ENCODE measurements at regions not wholly inside any gene's neighbourhood (a gene's known extent, or its start where the extent isn't known, plus 50 kb on each side); places are given as distances from the start of the nearest gene placed in this dataset.

- DNase-seq (ENCODE audit: low spot score): no peak
Measured at GRCh38 chr10:4074545-4075407, 289.8 kb upstream of the KLF6 start.

DNA sequence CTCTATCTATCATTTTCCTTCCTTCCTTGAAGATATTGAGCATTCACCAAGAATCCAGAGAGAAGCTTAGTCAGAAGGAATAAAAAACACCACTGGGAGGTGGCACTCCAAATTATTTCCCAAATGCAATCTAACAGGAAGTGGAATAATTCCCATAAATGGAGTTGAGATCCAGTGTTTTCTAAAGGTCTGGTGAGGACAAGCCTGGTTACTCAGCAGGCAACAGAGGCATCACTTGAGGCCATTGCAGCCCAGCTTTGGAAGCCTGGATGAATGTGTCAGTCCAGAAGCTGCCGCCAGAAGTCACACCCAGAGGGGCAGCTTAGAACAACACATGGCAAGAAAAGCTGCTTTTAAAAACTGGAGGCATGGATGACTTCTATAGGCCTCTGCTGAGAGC lies 288.9 kb upstream of the KLF6 start:
- peak; percentile 17 for DNase-seq (ENCODE audit: low spot score)

DNA sequence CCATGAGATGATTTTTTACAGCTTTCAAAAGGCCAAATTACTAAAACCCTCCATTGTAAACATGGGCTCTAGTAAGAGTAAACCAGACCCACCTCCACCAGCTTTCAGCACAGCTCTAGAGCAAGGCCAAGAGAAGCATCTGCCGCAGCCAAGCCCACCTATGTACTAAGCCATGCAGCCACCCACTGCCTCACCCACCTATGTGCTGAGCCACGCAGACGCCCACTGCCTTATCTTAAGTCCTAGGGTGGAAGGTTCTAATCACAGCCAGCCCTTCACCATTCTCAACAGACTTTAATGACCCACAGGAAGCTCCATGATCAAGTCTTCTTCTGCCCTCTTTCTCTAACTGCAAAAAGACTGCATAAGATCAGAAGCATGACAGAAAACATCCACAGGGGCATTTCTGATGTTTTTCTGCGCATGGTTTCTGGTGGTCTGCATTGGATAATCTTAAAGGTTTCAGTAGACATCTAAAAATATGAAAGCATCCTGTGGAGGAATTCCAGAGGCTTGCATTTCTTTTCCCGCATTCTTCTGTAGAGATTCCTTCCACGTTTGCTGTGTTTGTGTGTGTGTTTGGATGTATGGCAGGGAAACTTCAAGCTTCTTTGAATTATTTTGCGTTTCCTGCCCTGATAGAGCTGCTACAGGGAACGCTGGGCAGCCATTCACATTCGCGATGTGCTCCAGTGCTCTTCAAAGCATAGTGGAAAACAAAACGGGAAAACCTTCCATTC lies 286.1 kb upstream of the KLF6 start:
- DNase-seq (ENCODE audit: low spot score): no peak

GRCh38 chr10:4070184-4070583 lies 285.2 kb upstream of the KLF6 start:
- no peak for DNase-seq (ENCODE audit: low spot score)

GRCh38 chr10:4069491-4069890 lies 284.5 kb upstream of the KLF6 start:
- DNase-seq (ENCODE audit: low spot score): peak; percentile 48

- no peak for DNase-seq (ENCODE audit: low spot score)
Measured at GRCh38 chr10:4068629-4069028, 283.6 kb upstream of the KLF6 start.

DNA sequence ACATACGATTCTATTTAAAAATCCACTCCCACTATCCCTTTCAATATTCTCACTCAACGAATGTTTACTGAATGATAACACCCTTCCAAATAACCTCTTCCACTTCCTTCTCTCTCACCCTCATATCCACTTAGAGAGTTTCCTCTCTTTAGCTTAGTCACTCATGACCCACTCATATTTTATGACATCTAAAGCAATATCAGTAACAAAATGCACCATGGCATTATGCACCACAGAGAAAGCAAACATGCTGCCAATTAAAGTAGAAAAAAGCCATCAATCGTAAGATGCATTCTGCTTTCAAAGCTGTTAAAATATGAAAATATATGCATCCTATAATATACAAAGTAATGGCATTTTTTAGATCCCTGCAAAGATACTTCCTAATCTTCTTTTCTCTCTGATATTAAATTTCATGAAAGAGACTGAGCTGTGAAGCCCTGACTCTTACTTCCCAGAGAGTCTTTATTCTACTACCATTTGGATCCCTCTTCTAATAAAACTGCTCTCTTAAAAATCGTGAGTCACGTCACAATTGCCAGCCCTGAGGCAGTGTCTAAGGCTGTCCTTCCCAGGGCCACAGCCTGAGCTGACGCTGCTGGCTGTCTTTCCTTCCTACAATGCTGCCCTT lies 283.0 kb upstream of the KLF6 start:
- no peak for DNase-seq (ENCODE audit: low spot score)

DNA sequence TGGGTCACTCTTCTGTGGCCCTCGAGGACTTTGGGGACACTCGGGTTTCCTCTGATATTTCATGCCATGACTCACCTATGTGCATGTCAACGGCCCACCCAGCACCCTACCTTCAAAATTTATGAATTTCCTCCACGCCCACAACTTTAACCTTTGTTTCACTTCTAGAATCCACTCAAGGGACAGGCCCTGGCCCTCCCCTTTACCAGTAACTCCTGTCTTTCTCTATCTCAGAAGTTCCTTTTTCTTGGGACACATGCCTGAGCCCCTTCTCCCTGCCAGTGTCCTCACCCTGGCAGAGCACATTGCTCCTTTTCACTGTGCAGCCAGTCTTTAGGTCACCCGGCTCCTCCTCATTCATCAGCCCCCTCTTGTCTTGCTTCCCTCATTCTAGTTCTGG lies 282.5 kb upstream of the KLF6 start:
- no peak for DNase-seq (ENCODE audit: low spot score)

DNA sequence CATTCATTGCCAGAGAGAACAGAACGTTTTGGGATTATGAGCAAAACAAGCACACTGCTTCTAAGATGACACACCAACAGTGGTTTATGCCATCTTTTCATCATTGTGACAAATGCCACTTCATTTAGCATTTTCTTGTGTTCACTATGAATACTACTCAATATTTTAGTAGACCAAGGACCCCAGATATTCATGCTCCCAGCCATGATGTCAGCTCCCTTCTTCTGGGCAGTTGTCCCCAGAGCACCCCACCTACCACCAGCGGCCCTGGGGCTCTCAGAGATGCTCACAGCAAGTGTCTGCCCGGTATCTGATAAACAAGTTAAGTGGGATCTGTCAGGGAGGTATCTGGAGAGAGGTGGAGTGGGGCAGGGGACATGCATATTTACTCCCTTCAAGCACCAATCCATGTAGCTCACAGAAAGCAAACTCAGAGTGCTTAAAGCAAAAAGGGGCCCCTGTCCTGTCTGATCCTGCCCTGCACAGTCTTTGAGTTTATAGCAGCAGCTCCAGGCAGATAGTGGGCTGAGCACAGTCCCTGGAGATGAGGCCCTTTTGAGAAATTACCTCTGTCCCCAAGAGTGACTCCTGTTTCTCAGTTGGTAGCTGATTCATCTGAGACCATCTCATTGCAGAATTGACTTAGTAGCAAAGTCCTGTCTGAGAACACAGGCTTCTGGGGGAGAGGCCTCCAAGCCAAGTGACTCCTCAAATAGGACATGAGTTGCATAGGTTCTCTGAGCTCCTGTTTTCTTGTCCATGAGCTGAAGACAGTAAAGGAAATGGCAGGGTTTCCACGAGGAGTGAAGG lies 281.8 kb upstream of the KLF6 start:
- no peak for DNase-seq (ENCODE audit: low spot score)

DNA sequence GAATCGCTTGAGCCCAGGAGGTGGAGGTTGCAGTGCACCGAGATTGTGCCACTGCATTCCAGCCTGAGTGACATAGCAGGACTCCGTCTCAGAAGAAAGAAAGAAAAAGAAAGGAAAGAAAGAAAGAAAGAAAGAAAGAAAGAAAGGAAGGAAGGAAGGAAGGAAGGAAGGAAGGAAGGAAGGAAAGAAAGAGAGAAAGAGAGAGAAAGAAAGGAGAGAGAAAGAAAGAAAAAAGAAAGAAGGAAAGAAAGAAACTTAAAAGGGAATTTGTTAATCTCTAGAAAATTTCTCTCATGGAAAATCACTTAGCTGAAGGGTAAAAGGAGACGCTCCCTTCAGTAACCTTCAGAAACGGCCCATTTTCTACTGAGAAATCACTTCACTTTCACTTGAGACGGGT lies 279.5 kb upstream of the KLF6 start:
- no peak for DNase-seq (ENCODE audit: low spot score)

DNA sequence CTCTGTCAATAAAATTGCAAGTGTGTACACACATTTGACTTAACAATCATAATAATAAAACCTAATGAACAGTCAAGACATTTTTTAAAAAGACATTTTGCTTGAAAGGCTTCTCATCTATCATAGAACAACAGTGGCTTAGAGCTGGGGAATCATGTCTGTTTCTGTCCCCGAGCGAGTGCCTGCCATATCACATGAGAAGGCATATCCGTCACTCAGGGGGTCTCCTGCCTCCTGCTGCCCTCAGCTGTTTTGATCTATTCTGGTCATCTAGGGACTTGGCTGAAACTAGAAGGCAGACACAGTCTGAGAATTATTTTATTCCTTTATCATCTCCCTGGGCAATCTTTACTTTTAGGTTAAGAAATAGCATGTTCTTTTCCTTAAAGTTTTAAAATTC lies 278.7 kb upstream of the KLF6 start:
- DNase-seq (ENCODE audit: low spot score): no peak

GRCh38 chr10:4062751-4063150 lies 277.7 kb upstream of the KLF6 start:
- DNase-seq (ENCODE audit: low spot score): no peak

GRCh38 chr10:4062072-4062471 lies 277.1 kb upstream of the KLF6 start:
- DNase-seq (ENCODE audit: low spot score): no peak

DNA sequence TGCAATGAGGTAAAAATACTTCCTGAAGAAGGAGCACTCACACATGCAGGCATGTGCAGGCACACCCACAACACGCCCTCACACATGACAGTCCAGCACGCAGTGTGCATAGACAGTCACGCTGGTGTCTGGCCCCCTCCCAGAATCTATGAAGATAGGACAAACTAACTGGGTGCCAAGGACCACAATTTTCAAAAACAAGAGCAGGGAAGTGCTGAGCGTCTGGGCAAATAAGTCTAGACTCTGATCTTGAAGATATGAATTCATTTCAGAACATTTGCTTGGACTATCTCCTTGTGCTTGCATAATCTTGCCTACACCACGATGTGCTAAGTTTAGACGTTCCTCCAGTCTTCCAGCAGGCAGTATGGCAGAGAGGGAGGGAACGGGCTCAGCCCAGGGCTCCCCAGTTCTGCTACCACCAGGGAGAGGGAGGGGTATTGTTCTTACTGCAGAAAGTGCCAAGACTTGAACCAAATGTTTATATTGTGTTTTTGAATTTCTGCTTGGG lies 276.5 kb upstream of the KLF6 start:
- DNase-seq (ENCODE audit: low spot score): peak; percentile 22

DNA sequence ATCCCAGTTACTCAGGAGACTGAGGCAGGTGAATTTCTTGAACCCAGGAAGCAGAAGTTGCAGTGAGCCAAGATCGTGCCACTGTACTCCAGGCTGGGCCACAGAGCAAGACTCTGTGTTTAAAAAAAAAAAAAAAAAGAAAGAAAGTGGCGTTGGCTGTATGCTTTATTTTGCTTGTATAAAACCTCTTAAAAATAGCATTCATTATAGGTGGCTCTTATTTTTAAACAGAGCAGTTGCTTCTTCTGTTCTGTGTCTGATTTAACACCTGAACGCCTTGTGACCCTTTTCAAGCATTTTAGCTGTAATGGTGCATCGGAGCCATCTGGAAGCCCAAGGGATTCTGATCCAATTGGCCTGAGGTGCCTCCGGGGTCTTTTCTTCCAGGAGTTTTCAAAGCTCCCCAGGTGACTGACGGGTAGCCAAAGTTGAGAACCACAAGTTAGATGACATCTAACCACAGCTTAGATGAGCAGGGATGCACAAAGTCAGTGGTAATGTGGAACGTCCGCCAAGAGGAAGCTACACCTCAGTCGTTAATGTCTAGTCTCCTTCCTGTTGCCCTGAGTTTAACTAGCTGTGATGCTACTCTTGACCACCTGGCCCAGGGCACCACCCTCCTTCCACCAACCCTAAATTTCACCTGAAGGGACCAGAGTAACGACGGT lies 274.6 kb upstream of the KLF6 start:
- DNase-seq (ENCODE audit: low spot score): no peak

GRCh38 chr10:4058514-4059029 lies 273.6 kb upstream of the KLF6 start:
- no peak for DNase-seq (ENCODE audit: low spot score)

GRCh38 chr10:4057725-4058513 lies 272.9 kb upstream of the KLF6 start:
- no peak for DNase-seq (ENCODE audit: low spot score)

- DNase-seq (ENCODE audit: low spot score): no peak
Measured at GRCh38 chr10:4057021-4057420, 272.0 kb upstream of the KLF6 start.

- DNase-seq (ENCODE audit: low spot score): no peak
Measured at GRCh38 chr10:4054656-4055435, 269.8 kb upstream of the KLF6 start.

- no peak for DNase-seq (ENCODE audit: low spot score)
Measured at GRCh38 chr10:4053940-4054339, 268.9 kb upstream of the KLF6 start.
